ENCODE measurements at regions not wholly inside any gene's neighbourhood (a gene's known extent, or its start where the extent isn't known, plus 50 kb on each side); places are given as distances from the start of the nearest gene placed in this dataset.
A peak's percentile ranks its signal among the peaks of the same experiment; 100 is the strongest.

- Histone ChIP-seq H3K36me3 (ENCODE audit: control insufficient read depth, insufficient read depth, low read length) (no peaks in the 10 kb centered on the region), H3K4me3 (ENCODE audit: low read depth, low read length) (no peak overlapping the region), H3K27ac (ENCODE audit: low read depth, low read length) (no peak overlapping the region), H3K9me3 (ENCODE audit: control insufficient read depth, insufficient read depth, low read length) (peaks cover 2% of the 10 kb centered on the region), H3K4me1 (ENCODE audit: control insufficient read depth, insufficient read depth, low read length) (peaks cover 7% of the 10 kb centered on the region), H3K27me3 (ENCODE audit: control insufficient read depth, insufficient read depth, low read length) (no peaks in the 10 kb centered on the region)
- 98% methylated on average over 11 of the region's 14 CpGs for WGBS (ENCODE audit: insufficient coverage)
- no peak for DNase-seq (ENCODE audit: low read depth in 4 of 6, low spot score in 6 of 6)
Observed at GRCh38 chr11:71075116-71075720, 177.2 kb downstream of the SHANK2 start.

GRCh38 chr11:71071736-71072509 is 180.5 kb downstream of the SHANK2 start:
- Histone ChIP-seq H3K36me3 (ENCODE audit: control insufficient read depth, insufficient read depth, low read length) (no peaks in the 10 kb centered on the region), H3K4me1 (ENCODE audit: control insufficient read depth, insufficient read depth, low read length) (peaks cover 4% of the 10 kb centered on the region), H3K9me3 (ENCODE audit: control insufficient read depth, insufficient read depth, low read length) (no peaks in the 10 kb centered on the region), H3K4me3 (ENCODE audit: low read depth, low read length) (no peak overlapping the region), H3K27ac (ENCODE audit: low read depth, low read length) (no peak overlapping the region), H3K27me3 (ENCODE audit: control insufficient read depth, insufficient read depth, low read length) (no peaks in the 10 kb centered on the region)
- 89% methylated on average over 12 of the region's 15 CpGs for WGBS (ENCODE audit: insufficient coverage)
- DNase-seq (ENCODE audit: low read depth in 4 of 6, low spot score in 6 of 6), result no peak

GRCh38 chr11:71070490-71071453 is 181.6 kb downstream of the SHANK2 start:
- Histone ChIP-seq H3K36me3 (ENCODE audit: control insufficient read depth, insufficient read depth, low read length) (no peaks in the 10 kb centered on the region), H3K27me3 (ENCODE audit: control insufficient read depth, insufficient read depth, low read length) (no peaks in the 10 kb centered on the region), H3K4me1 (ENCODE audit: control insufficient read depth, insufficient read depth, low read length) (peaks cover 5% of the 10 kb centered on the region), H3K27ac (ENCODE audit: low read depth, low read length) (no peak overlapping the region), H3K9me3 (ENCODE audit: control insufficient read depth, insufficient read depth, low read length) (no peaks in the 10 kb centered on the region), H3K4me3 (ENCODE audit: low read depth, low read length) (no peak overlapping the region)
- WGBS (ENCODE audit: insufficient coverage), result 90% methylated on average over 9 of the region's 12 CpGs
- DNase-seq (ENCODE audit: low read depth in 4 of 6, low spot score in 6 of 6), result peak in 2 of 6 donors; percentile 33 to 86

- Histone ChIP-seq H3K27ac (ENCODE audit: low read depth, low read length) (no peak overlapping the region), H3K36me3 (ENCODE audit: control insufficient read depth, insufficient read depth, low read length) (no peaks in the 10 kb centered on the region), H3K4me1 (ENCODE audit: control insufficient read depth, insufficient read depth, low read length) (peaks cover 5% of the 10 kb centered on the region), H3K9me3 (ENCODE audit: control insufficient read depth, insufficient read depth, low read length) (no peaks in the 10 kb centered on the region), H3K4me3 (ENCODE audit: low read depth, low read length) (no peak overlapping the region), H3K27me3 (ENCODE audit: control insufficient read depth, insufficient read depth, low read length) (no peaks in the 10 kb centered on the region)
- 100% methylated on average over 1 of the region's 1 CpG for WGBS (ENCODE audit: insufficient coverage)
- DNase-seq (ENCODE audit: low read depth in 4 of 6, low spot score in 6 of 6), result no peak
Observed at GRCh38 chr11:71068963-71069362, 183.4 kb downstream of the SHANK2 start.

- WGBS (ENCODE audit: insufficient coverage), result 95% methylated on average over 5 of the region's 6 CpGs
- Histone ChIP-seq H3K4me3 (ENCODE audit: low read depth, low read length) (no peak overlapping the region), H3K4me1 (ENCODE audit: control insufficient read depth, insufficient read depth, low read length) (peaks cover 5% of the 10 kb centered on the region), H3K27ac (ENCODE audit: low read depth, low read length) (no peak overlapping the region), H3K36me3 (ENCODE audit: control insufficient read depth, insufficient read depth, low read length) (no peaks in the 10 kb centered on the region), H3K27me3 (ENCODE audit: control insufficient read depth, insufficient read depth, low read length) (no peaks in the 10 kb centered on the region), H3K9me3 (ENCODE audit: control insufficient read depth, insufficient read depth, low read length) (no peaks in the 10 kb centered on the region)
- no peak for DNase-seq (ENCODE audit: low read depth in 4 of 6, low spot score in 6 of 6)
Observed at GRCh38 chr11:71067753-71068152, 184.6 kb downstream of the SHANK2 start.

- no peaks in the 10 kb centered on the region for H3K9me3 ChIP-seq (ENCODE audit: control insufficient read depth, insufficient read depth, low read length)
- 24% methylated on average over 4 of the region's 6 CpGs for WGBS (ENCODE audit: insufficient coverage)
- no peak overlapping the region for H3K27ac ChIP-seq (ENCODE audit: low read depth, low read length)
- DNase-seq (ENCODE audit: low read depth in 4 of 6, low spot score in 6 of 6), result peak in 1 of 6 donors; percentile 20
- no peak overlapping the region for H3K4me3 ChIP-seq (ENCODE audit: low read depth, low read length)
- no peaks in the 10 kb centered on the region for H3K36me3 ChIP-seq (ENCODE audit: control insufficient read depth, insufficient read depth, low read length)
- no peaks in the 10 kb centered on the region for H3K27me3 ChIP-seq (ENCODE audit: control insufficient read depth, insufficient read depth, low read length)
- H3K4me1 ChIP-seq (ENCODE audit: control insufficient read depth, insufficient read depth, low read length), result peaks cover 5% of the 10 kb centered on the region
Observed at GRCh38 chr11:71066311-71066710, 186.1 kb downstream of the SHANK2 start.

GRCh38 chr11:71065841-71066240 is 186.5 kb downstream of the SHANK2 start:
- 34% methylated on average over 3 of the region's 4 CpGs for WGBS (ENCODE audit: insufficient coverage)
- Histone ChIP-seq H3K4me3 (ENCODE audit: low read depth, low read length) (no peak overlapping the region), H3K4me1 (ENCODE audit: control insufficient read depth, insufficient read depth, low read length) (peaks cover 5% of the 10 kb centered on the region), H3K27ac (ENCODE audit: low read depth, low read length) (no peak overlapping the region), H3K9me3 (ENCODE audit: control insufficient read depth, insufficient read depth, low read length) (no peaks in the 10 kb centered on the region), H3K36me3 (ENCODE audit: control insufficient read depth, insufficient read depth, low read length) (no peaks in the 10 kb centered on the region), H3K27me3 (ENCODE audit: control insufficient read depth, insufficient read depth, low read length) (no peaks in the 10 kb centered on the region)
- no peak for DNase-seq (ENCODE audit: low read depth in 4 of 6, low spot score in 6 of 6)

- DNase-seq (ENCODE audit: low read depth in 4 of 6, low spot score in 6 of 6), result no peak
- no peaks in the 10 kb centered on the region for H3K9me3 ChIP-seq (ENCODE audit: control insufficient read depth, insufficient read depth, low read length)
- WGBS (ENCODE audit: insufficient coverage), result 79% methylated on average over 18 of the region's 18 CpGs
- no peaks in the 10 kb centered on the region for H3K27me3 ChIP-seq (ENCODE audit: control insufficient read depth, insufficient read depth, low read length)
- peaks cover 9% of the 10 kb centered on the region for H3K4me1 ChIP-seq (ENCODE audit: control insufficient read depth, insufficient read depth, low read length)
- no peaks in the 10 kb centered on the region for H3K36me3 ChIP-seq (ENCODE audit: control insufficient read depth, insufficient read depth, low read length)
- no peak overlapping the region for H3K27ac ChIP-seq (ENCODE audit: low read depth, low read length)
- H3K4me3 ChIP-seq (ENCODE audit: low read depth, low read length), result no peak overlapping the region
Observed at GRCh38 chr11:71064702-71065515, 187.5 kb downstream of the SHANK2 start.

GRCh38 chr11:71064183-71064582 is 188.2 kb downstream of the SHANK2 start:
- no peak overlapping the region for H3K4me3 ChIP-seq (ENCODE audit: low read depth, low read length)
- H3K9me3 ChIP-seq (ENCODE audit: control insufficient read depth, insufficient read depth, low read length), result no peaks in the 10 kb centered on the region
- no peak for DNase-seq (ENCODE audit: low read depth in 4 of 6, low spot score in 6 of 6)
- H3K36me3 ChIP-seq (ENCODE audit: control insufficient read depth, insufficient read depth, low read length), result no peaks in the 10 kb centered on the region
- H3K27ac ChIP-seq (ENCODE audit: low read depth, low read length), result no peak overlapping the region
- no peaks in the 10 kb centered on the region for H3K27me3 ChIP-seq (ENCODE audit: control insufficient read depth, insufficient read depth, low read length)
- 77% methylated on average over 7 of the region's 7 CpGs for WGBS (ENCODE audit: insufficient coverage)
- peaks cover 9% of the 10 kb centered on the region for H3K4me1 ChIP-seq (ENCODE audit: control insufficient read depth, insufficient read depth, low read length)
